ENCODE measurements at regions not wholly inside any gene's neighbourhood (a gene's known extent, or its start where the extent isn't known, plus 50 kb on each side); places are given as distances from the start of the nearest gene placed in this dataset.
"Not testable (repeated sequence)": the region's sequence is repeated elsewhere in the genome, so short reads cannot be mapped to it uniquely, and the experiment has no call there.

- no peak for DNase-seq (ENCODE audit: low read depth)
Measured at GRCh38 chr2:2798337-2798736, 467.3 kb upstream of the MYT1L start.

DNA sequence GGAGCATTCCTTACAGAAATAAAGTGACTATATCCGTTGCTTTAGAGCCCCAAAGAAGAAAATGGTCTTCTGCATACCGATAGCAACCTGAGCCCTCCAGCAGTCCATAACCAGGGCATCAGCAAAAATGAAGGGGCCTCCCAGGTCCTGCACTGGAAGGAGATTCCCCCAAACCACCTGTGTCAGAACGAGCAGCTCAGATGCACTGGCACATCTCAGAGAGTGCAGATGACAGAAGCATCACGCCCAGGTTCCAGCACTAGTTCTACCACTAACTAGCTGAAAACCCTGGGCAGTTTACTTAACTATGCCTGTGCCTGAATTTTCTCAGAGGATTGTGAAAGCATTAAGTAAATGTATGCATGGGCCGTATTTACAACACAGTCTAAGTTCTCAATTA, 466.7 kb upstream of the MYT1L start:
- no peak for DNase-seq (ENCODE audit: low read depth)

- no peak for DNase-seq (ENCODE audit: low read depth)
Measured at GRCh38 chr2:2796207-2796606, 465.1 kb upstream of the MYT1L start.

- DNase-seq (ENCODE audit: low read depth) = no peak
Measured at GRCh38 chr2:2795438-2796091, 464.5 kb upstream of the MYT1L start.

DNA sequence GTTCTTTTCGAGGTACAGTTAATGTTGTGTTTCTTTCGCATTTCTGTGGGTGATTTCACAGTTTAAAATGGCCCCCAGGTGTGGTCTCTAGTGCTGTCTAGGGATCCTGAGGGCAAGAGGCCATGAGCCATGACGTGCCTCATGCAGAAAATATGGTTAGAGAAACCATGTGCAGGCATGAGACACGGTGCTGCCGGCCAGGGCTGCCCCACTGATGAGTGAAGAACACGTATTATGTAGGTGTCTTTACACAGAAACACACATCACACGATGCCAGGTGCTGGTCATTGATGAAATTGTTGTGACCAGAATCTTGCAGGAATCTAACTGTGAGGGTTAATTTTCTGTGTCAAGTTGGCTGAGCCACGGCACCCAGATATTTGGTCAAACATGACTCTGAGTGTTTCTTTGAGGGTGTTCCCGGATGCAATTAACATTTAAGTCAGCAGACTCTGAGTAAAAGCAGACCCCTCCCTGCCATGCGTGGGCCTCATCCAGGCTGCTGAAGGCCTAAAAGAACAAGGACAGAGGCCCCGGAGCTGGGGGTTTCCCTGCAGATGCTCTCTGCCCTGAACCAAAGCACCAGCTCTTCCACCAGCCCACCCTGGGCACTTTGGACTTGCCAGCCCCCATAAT, 463.0 kb upstream of the MYT1L start:
- no peak for DNase-seq (ENCODE audit: low read depth)

- no peak for DNase-seq (ENCODE audit: low read depth)
Measured at GRCh38 chr2:2793514-2793913, 462.4 kb upstream of the MYT1L start.

- DNase-seq (ENCODE audit: low read depth) = no peak
Measured at GRCh38 chr2:2791606-2792005, 460.5 kb upstream of the MYT1L start.

DNA sequence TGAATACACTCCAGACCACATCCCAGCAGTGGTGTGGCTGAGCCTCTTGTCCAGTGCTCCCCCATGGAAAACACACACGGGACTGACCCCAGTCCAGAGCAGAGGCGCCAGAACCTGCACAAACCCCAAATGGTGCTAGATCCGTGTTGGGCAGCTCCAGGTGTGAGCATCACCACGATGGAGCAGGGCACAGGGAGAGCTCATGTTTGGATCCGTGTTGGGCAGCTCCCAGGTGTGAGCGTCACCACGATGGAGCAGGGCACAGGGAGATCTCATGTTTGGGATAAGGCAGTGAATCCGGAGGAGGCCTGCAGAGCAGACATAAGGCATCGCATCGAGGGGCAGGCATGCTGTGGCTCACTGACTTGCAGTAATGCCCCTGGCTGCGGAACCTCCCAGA, 460.0 kb upstream of the MYT1L start:
- DNase-seq (ENCODE audit: low read depth) = no peak

DNA sequence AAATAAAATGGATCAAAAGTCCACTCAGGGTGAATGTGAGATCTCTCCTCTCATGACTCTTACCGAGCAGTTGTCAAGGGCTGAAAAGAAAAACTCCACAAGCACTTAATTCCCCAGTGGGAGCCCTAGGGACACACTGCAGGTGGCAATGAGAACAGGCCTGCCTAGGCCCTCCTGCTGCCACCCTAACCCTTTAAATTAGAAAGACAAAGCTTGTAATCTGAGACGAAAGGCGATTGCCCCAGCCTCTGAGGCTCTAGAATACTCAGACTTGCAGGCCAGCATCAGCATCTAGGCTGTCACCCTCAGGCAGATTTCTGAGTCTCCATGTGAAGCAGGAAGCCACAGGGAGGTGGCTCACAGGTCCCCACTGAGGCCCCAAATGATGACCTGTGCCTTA, 457.0 kb upstream of the MYT1L start:
- no peak for DNase-seq (ENCODE audit: low read depth)

GRCh38 chr2:2787301-2787907, 456.3 kb upstream of the MYT1L start:
- DNase-seq (ENCODE audit: low read depth) = no peak

DNA sequence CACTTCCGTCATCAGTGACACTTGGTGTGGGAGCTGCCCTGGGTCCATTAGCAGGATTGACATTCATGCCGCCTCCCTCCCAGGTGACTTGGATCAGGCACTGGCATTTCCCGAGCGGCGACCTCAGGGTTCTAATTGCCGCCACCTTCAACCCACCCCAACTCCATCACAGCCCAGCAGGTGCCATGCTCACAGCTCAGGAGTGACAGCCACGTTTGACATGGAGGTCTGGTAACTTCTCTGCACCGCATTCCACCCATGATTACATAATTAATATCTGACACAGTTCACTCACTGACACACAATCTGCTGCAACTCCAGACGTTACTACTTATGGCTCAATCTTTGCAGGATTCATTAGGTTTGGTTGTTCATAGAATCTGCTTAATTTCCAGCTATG, 450.9 kb upstream of the MYT1L start:
- DNase-seq (ENCODE audit: low read depth) = no peak

DNA sequence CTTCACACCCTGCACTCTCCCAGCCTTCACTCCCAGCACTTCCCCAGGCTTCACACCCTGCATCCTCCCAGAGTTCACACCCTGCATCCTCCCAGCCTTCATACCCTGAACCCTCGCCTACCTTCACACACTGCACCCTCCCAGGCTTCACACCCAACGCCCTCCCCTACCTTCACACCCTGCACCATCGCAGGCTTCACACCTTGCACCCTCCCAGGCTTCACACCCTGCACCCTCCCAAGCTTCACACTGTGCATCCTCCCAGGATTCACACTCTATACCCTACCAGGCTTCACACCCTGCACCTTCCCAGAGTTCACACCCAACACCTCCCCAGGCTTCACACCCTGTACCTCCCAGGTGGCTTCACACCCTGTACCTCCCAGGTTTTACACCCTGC, 448.7 kb upstream of the MYT1L start:
- DNase-seq (ENCODE audit: low read depth) = no peak

GRCh38 chr2:2777876-2778275, 446.8 kb upstream of the MYT1L start:
- DNase-seq (ENCODE audit: low read depth) = no peak

- DNase-seq (ENCODE audit: low read depth) = no peak
Measured at GRCh38 chr2:2777213-2777612, 446.1 kb upstream of the MYT1L start.

DNA sequence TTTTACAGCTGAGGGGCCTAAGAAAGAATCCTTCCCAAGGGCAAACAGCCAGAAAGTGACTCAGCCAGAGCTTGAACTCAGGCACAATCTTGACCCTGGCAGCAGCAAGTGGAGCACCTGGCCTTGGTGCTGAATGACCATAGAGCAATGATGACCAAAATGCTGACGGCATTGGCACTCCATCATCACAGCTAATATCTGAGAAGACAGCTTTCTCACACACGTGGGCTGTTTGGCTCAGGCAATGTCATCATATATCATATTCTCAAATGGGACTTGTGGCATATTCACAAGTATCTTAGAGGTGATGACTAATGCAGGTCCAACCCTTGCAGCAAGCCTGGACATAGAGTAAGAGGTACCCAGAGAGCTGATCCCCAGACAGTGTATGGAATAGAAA, 443.9 kb upstream of the MYT1L start:
- DNase-seq (ENCODE audit: low read depth) = no peak

DNA sequence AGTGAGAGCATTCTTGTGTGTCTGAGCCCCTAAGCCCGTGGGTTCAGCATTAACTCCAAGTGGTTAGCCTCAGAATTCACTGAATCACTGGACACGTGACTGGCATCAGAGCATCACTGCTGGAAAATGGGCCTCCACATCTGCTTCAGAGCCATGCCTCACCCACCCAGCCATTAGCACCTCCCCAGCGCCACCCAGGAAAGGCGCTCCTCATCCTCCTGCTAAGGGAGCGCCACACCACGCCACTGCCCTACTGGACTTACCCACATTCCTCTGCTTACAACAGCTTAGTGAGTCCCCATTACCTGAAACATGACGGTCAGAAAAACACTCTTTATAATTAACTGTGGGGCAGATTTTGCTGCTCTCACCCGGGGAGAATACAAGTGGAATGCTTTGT, 442.6 kb upstream of the MYT1L start:
- no peak for DNase-seq (ENCODE audit: low read depth)

DNA sequence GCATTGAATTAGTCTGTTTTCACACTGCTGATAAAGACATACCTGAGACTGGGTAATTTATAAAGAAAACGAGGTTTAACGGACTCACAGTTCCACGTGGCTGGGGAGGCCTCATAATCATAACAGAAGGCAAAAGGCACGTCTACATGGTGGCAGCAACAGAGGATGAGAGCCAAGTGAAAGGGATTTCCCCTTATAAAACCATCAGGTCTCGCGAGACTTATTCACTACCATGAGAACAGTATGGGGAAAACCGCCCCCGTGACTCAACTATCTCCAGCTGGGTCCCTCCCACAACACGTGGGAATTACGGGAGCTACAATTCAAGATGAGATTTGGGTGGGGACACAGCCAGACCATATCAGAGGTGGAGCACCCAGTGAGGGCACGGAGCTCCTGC, 442.0 kb upstream of the MYT1L start:
- DNase-seq (ENCODE audit: low read depth) = not testable (repeated sequence)

DNA sequence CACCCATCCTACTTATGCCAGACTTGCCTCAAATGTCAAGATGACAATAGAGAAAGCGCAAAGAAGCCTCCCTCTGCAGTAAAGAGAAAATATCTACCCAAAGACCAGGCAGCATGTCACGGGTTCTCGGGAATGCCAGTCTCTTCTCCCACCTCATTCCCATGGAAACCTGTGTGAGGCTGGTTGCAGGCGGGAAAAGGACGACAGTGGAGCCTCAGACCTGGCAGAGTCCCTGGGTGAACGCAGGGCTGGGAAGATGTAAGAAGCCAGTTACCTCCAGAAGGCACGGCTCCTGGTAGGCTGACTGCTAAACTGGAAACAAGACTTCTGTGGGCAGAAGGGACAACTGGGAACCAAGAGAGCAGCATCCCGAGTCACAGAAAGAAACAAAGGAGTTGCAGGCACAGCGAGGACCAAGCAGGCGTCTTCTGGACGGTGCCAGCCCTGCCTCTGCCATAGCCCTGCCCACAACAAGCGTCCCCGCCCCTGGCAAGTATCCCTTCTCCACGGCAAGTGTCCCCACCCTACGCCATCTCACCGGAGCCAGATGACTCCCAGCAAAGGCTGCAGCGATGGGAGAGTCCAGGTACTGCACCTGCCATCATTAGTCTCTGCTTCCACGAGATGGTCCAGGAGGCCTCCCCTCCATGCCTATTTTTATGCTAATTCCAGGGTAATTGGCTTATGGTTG, 440.8 kb upstream of the MYT1L start:
- DNase-seq (ENCODE audit: low read depth) = no peak

GRCh38 chr2:2769481-2770431, 438.7 kb upstream of the MYT1L start:
- DNase-seq (ENCODE audit: low read depth) = no peak

DNA sequence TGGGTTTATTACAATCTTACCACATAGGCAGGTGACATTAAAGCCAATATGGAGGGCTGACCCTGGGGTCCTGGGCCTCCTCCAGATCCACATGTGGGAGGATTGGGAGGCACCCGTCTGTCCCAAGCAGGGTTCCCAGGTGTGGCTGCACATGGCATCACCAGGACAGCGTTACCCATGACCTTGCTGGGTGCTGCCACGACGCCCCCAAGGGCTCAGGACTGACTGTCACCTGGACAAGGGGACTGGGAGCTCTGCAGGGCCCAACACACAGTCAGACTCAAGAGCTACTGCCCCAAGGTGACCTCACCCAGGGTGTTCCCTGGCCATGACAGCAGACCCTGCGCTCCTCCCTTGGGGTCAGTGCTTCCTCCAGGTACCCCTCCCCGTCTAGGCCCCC, 437.4 kb upstream of the MYT1L start:
- no peak for DNase-seq (ENCODE audit: low read depth)

GRCh38 chr2:2767837-2768236, 436.8 kb upstream of the MYT1L start:
- no peak for DNase-seq (ENCODE audit: low read depth)
